ENCODE measurements at regions not wholly inside any gene's neighbourhood (a gene's known extent, or its start where the extent isn't known, plus 50 kb on each side); places are given as distances from the start of the nearest gene placed in this dataset.

DNA sequence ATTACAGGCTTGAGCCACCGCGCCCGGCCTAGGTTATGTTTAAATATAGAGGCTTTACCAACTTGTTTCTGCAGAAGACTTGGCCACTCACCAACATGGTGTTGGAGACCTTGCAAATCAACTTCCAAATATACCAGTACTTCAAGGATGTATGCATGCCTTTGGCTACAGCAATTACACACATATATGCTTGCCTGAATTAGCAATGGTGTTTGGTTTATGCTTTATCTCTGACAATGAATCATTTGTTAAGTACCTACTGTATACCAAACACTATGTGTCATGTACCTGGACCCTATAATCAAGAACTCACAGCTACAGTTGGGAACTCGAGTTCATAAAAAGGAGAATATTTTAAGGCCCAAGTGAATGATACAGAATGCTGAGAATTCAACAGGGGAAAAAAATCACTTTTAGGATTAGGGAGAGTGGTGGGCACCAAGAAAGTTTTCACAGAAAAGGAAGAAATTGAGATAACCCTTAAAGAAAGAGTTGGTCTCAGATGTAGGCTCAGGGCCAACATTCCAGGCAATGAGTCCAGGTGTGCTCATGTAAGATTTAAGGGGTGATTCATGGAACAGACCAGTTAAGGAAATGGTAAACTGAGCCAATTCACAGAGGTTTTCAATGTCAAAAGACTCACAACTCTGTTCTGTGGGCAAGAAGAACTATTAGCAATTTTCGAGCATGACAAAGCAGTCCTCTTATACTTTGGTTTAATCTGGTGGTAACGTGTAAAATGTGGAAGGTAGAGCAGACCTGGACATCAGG is 98.9 kb downstream of the BCOR start:
- TF ChIP-seq HDAC6 (IDR thresholded peaks at IDR 0.05; ENCODE audit: low read depth, low read length) (no peak), ETV6 (IDR thresholded peaks at IDR 0.05; ENCODE audit: borderline replicate concordance in 1 of 2, low read depth in 2 of 2, low read length in 1 of 2) (no peak), ETV6 (CRISPR knock-in tag; IDR thresholded peaks at IDR 0.05; ENCODE audit: borderline replicate concordance) (no peak), SREBF2 (CRISPR knock-in tag; IDR thresholded peaks at IDR 0.05) (no peak), HMG20A (CRISPR knock-in tag; conservative IDR thresholded peaks at IDR 0.05) (no peak)
- TF ChIP-seq, protein P1, sequence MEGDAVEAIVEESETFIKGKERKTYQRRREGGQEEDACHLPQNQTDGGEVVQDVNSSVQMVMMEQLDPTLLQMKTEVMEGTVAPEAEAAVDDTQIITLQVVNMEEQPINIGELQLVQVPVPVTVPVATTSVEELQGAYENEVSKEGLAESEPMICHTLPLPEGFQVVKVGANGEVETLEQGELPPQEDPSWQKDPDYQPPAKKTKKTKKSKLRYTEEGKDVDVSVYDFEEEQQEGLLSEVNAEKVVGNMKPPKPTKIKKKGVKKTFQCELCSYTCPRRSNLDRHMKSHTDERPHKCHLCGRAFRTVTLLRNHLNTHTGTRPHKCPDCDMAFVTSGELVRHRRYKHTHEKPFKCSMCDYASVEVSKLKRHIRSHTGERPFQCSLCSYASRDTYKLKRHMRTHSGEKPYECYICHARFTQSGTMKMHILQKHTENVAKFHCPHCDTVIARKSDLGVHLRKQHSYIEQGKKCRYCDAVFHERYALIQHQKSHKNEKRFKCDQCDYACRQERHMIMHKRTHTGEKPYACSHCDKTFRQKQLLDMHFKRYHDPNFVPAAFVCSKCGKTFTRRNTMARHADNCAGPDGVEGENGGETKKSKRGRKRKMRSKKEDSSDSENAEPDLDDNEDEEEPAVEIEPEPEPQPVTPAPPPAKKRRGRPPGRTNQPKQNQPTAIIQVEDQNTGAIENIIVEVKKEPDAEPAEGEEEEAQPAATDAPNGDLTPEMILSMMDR (IDR thresholded peaks at IDR 0.05 in 2 of 3, conservative IDR thresholded peaks at IDR 0.05 in 1 of 3; ENCODE audit: insufficient read depth in 2 of 3, low read depth in 1 of 3, low read length in 3 of 3): no peak
